ENCODE measurements at regions not wholly inside any gene's neighbourhood (a gene's known extent, or its start where the extent isn't known, plus 50 kb on each side); places are given as distances from the start of the nearest gene placed in this dataset.
"Not testable (repeated sequence)": the region's sequence is repeated elsewhere in the genome, so short reads cannot be mapped to it uniquely, and the experiment has no call there.

GRCh38 chr5:52255308-52255707, 532.4 kb upstream of the ITGA1 start:
- Histone ChIP-seq H3K9ac (ENCODE audit: low read depth in 1 of 3, low read length in 3 of 3) (no peak overlapping the region), H3K27ac (ENCODE audit: low read depth, low read length) (no peak overlapping the region), H3K4me1 (ENCODE audit: control insufficient read depth in 3 of 3, insufficient read depth in 3 of 3, low read length in 3 of 3) (no peaks in the 10 kb centered on the region), H3K4me3 (ENCODE audit: low read length in 3 of 3) (no peak overlapping the region), H3K9me3 (ENCODE audit: control insufficient read depth in 3 of 3, low read length in 3 of 3) (no peaks in the 10 kb centered on the region), H3K27me3 (ENCODE audit: control insufficient read depth in 3 of 3, insufficient read depth in 3 of 3, low read length in 3 of 3) (no peaks in the 10 kb centered on the region), H3K36me3 (ENCODE audit: control insufficient read depth in 3 of 3, insufficient read depth in 3 of 3, low read length in 3 of 3) (no peaks in the 10 kb centered on the region)

- Histone ChIP-seq H3K27ac (ENCODE audit: low read depth, low read length) (no peak overlapping the region), H3K4me3 (ENCODE audit: low read length in 3 of 3) (no peak overlapping the region), H3K4me1 (ENCODE audit: control insufficient read depth in 3 of 3, insufficient read depth in 3 of 3, low read length in 3 of 3) (no peaks in the 10 kb centered on the region), H3K9ac (ENCODE audit: low read depth in 1 of 3, low read length in 3 of 3) (no peak overlapping the region), H3K27me3 (ENCODE audit: control insufficient read depth in 3 of 3, insufficient read depth in 3 of 3, low read length in 3 of 3) (no peaks in the 10 kb centered on the region), H3K9me3 (ENCODE audit: control insufficient read depth in 3 of 3, low read length in 3 of 3) (no peaks in the 10 kb centered on the region), H3K36me3 (ENCODE audit: control insufficient read depth in 3 of 3, insufficient read depth in 3 of 3, low read length in 3 of 3) (no peaks in the 10 kb centered on the region)
These were observed 524.9 kb upstream of the ITGA1 start for GRCh38 chr5:52262844-52263243.

- no peaks in the 10 kb centered on the region for H3K9me3 ChIP-seq (ENCODE audit: control insufficient read depth in 3 of 3, low read length in 3 of 3)
- H3K36me3 ChIP-seq (ENCODE audit: control insufficient read depth in 3 of 3, insufficient read depth in 3 of 3, low read length in 3 of 3), result no peaks in the 10 kb centered on the region
- no peak overlapping the region for H3K4me3 ChIP-seq (ENCODE audit: low read length in 3 of 3)
- H3K27ac ChIP-seq (ENCODE audit: low read depth, low read length), result no peak overlapping the region
- H3K27me3 ChIP-seq (ENCODE audit: control insufficient read depth in 3 of 3, insufficient read depth in 3 of 3, low read length in 3 of 3), result no peaks in the 10 kb centered on the region
- H3K4me1 ChIP-seq (ENCODE audit: control insufficient read depth in 3 of 3, insufficient read depth in 3 of 3, low read length in 3 of 3), result no peaks in the 10 kb centered on the region
- H3K9ac ChIP-seq (ENCODE audit: low read depth in 1 of 3, low read length in 3 of 3), result no peak overlapping the region
These were observed 518.3 kb upstream of the ITGA1 start for GRCh38 chr5:52269401-52269800.

GRCh38 chr5:52269859-52270258, 517.9 kb upstream of the ITGA1 start:
- Histone ChIP-seq H3K27ac (ENCODE audit: low read depth, low read length) (no peak overlapping the region), H3K27me3 (ENCODE audit: control insufficient read depth in 3 of 3, insufficient read depth in 3 of 3, low read length in 3 of 3) (no peaks in the 10 kb centered on the region), H3K9ac (ENCODE audit: low read depth in 1 of 3, low read length in 3 of 3) (no peak overlapping the region), H3K4me3 (ENCODE audit: low read length in 3 of 3) (no peak overlapping the region), H3K4me1 (ENCODE audit: control insufficient read depth in 3 of 3, insufficient read depth in 3 of 3, low read length in 3 of 3) (no peaks in the 10 kb centered on the region), H3K9me3 (ENCODE audit: control insufficient read depth in 3 of 3, low read length in 3 of 3) (no peaks in the 10 kb centered on the region), H3K36me3 (ENCODE audit: control insufficient read depth in 3 of 3, insufficient read depth in 3 of 3, low read length in 3 of 3) (no peaks in the 10 kb centered on the region)

GRCh38 chr5:52275639-52276038, 512.1 kb upstream of the ITGA1 start:
- H3K27me3 ChIP-seq (ENCODE audit: control insufficient read depth in 3 of 3, insufficient read depth in 3 of 3, low read length in 3 of 3), result no peaks in the 10 kb centered on the region
- no peak overlapping the region for H3K9ac ChIP-seq (ENCODE audit: low read depth in 1 of 3, low read length in 3 of 3)
- no peaks in the 10 kb centered on the region for H3K36me3 ChIP-seq (ENCODE audit: control insufficient read depth in 3 of 3, insufficient read depth in 3 of 3, low read length in 3 of 3)
- no peaks in the 10 kb centered on the region for H3K9me3 ChIP-seq (ENCODE audit: control insufficient read depth in 3 of 3, low read length in 3 of 3)
- H3K4me1 ChIP-seq (ENCODE audit: control insufficient read depth in 3 of 3, insufficient read depth in 3 of 3, low read length in 3 of 3), result no peaks in the 10 kb centered on the region
- H3K4me3 ChIP-seq (ENCODE audit: low read length in 3 of 3), result no peak overlapping the region
- H3K27ac ChIP-seq (ENCODE audit: low read depth, low read length), result no peak overlapping the region

GRCh38 chr5:52277101-52277500, 510.6 kb upstream of the ITGA1 start:
- H3K4me1 ChIP-seq (ENCODE audit: control insufficient read depth in 3 of 3, insufficient read depth in 3 of 3, low read length in 3 of 3), result no peaks in the 10 kb centered on the region
- H3K27me3 ChIP-seq (ENCODE audit: control insufficient read depth in 3 of 3, insufficient read depth in 3 of 3, low read length in 3 of 3), result no peaks in the 10 kb centered on the region
- no peak overlapping the region for H3K27ac ChIP-seq (ENCODE audit: low read depth, low read length)
- H3K4me3 ChIP-seq (ENCODE audit: low read length in 3 of 3), result no peak overlapping the region
- no peaks in the 10 kb centered on the region for H3K36me3 ChIP-seq (ENCODE audit: control insufficient read depth in 3 of 3, insufficient read depth in 3 of 3, low read length in 3 of 3)
- H3K9me3 ChIP-seq (ENCODE audit: control insufficient read depth in 3 of 3, low read length in 3 of 3), result no peaks in the 10 kb centered on the region
- no peak overlapping the region for H3K9ac ChIP-seq (ENCODE audit: low read depth in 1 of 3, low read length in 3 of 3)

- Histone ChIP-seq H3K9me3 (ENCODE audit: control insufficient read depth in 3 of 3, low read length in 3 of 3) (peaks cover 0 to 2% (median 0%) of the 10 kb centered on the region in 3 donors), H3K4me1 (ENCODE audit: control insufficient read depth in 3 of 3, insufficient read depth in 3 of 3, low read length in 3 of 3) (no peaks in the 10 kb centered on the region), H3K9ac (ENCODE audit: low read depth in 1 of 3, low read length in 3 of 3) (no peak overlapping the region), H3K27ac (ENCODE audit: low read depth, low read length) (no peak overlapping the region), H3K36me3 (ENCODE audit: control insufficient read depth in 3 of 3, insufficient read depth in 3 of 3, low read length in 3 of 3) (no peaks in the 10 kb centered on the region), H3K27me3 (ENCODE audit: control insufficient read depth in 3 of 3, insufficient read depth in 3 of 3, low read length in 3 of 3) (no peaks in the 10 kb centered on the region), H3K4me3 (ENCODE audit: low read length in 3 of 3) (no peak overlapping the region)
These were observed 505.1 kb upstream of the ITGA1 start for GRCh38 chr5:52282647-52283046.

GRCh38 chr5:52283221-52283620, 504.5 kb upstream of the ITGA1 start:
- Histone ChIP-seq H3K27me3 (ENCODE audit: control insufficient read depth in 3 of 3, insufficient read depth in 3 of 3, low read length in 3 of 3) (no peaks in the 10 kb centered on the region), H3K9me3 (ENCODE audit: control insufficient read depth in 3 of 3, low read length in 3 of 3) (peaks cover 0 to 2% (median 0%) of the 10 kb centered on the region in 3 donors), H3K4me3 (ENCODE audit: low read length in 3 of 3) (no peak overlapping the region), H3K27ac (ENCODE audit: low read depth, low read length) (no peak overlapping the region), H3K36me3 (ENCODE audit: control insufficient read depth in 3 of 3, insufficient read depth in 3 of 3, low read length in 3 of 3) (no peaks in the 10 kb centered on the region), H3K4me1 (ENCODE audit: control insufficient read depth in 3 of 3, insufficient read depth in 3 of 3, low read length in 3 of 3) (no peaks in the 10 kb centered on the region), H3K9ac (ENCODE audit: low read depth in 1 of 3, low read length in 3 of 3) (no peak overlapping the region)

GRCh38 chr5:52300703-52301372, 486.9 kb upstream of the ITGA1 start:
- Histone ChIP-seq H3K27me3 (ENCODE audit: control insufficient read depth in 3 of 3, insufficient read depth in 3 of 3, low read length in 3 of 3) (no peaks in the 10 kb centered on the region), H3K9me3 (ENCODE audit: control insufficient read depth in 3 of 3, low read length in 3 of 3) (peaks cover 0 to 7% (median 0%) of the 10 kb centered on the region in 3 donors), H3K27ac (ENCODE audit: low read depth, low read length) (no peak overlapping the region), H3K36me3 (ENCODE audit: control insufficient read depth in 3 of 3, insufficient read depth in 3 of 3, low read length in 3 of 3) (no peaks in the 10 kb centered on the region), H3K4me1 (ENCODE audit: control insufficient read depth in 3 of 3, insufficient read depth in 3 of 3, low read length in 3 of 3) (no peaks in the 10 kb centered on the region), H3K4me3 (ENCODE audit: low read length in 3 of 3) (no peak overlapping the region), H3K9ac (ENCODE audit: low read depth in 1 of 3, low read length in 3 of 3) (no peak overlapping the region)

GRCh38 chr5:52304816-52305215, 482.9 kb upstream of the ITGA1 start:
- H3K9me3 ChIP-seq (ENCODE audit: control insufficient read depth in 3 of 3, low read length in 3 of 3); H3K36me3 ChIP-seq (ENCODE audit: control insufficient read depth in 3 of 3, insufficient read depth in 3 of 3, low read length in 3 of 3); H3K27ac ChIP-seq (ENCODE audit: low read depth, low read length); H3K9ac ChIP-seq (ENCODE audit: low read depth in 1 of 3, low read length in 3 of 3); H3K27me3 ChIP-seq (ENCODE audit: control insufficient read depth in 3 of 3, insufficient read depth in 3 of 3, low read length in 3 of 3); H3K4me1 ChIP-seq (ENCODE audit: control insufficient read depth in 3 of 3, insufficient read depth in 3 of 3, low read length in 3 of 3): not testable (repeated sequence)
- peak overlapping the region in 1 of 3 donors; percentile 7 for H3K4me3 ChIP-seq (ENCODE audit: low read length in 3 of 3)

Data from skeletal muscle tissue (tissue), 3 donors.